ENCODE measurements at regions not wholly inside any gene's neighbourhood (a gene's known extent, or its start where the extent isn't known, plus 50 kb on each side); places are given as distances from the start of the nearest gene placed in this dataset.

DNA sequence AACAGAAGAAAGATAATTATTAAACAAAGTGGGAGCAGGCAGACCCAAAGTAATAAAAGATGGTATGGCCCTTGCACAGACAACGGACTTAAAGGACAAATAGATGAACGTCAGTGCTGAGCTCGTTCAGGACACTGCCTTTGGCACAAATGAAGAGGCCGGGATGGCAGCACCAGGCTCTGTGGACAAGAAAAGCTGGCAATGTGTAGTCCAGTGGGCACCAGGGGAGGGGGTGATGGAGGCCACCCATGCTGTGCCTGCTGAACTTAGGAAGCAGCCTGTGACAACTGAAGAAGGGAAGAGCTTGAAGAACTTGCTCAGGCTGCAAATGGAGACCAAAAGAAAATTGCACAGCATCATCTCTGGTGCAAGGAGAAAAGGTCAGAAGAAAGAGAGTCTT, 131.0 kb downstream of the ANKRD60 start:
- no peaks in the 10 kb centered on the region for H3K9me3 Mint-ChIP-seq
- CTCF ChIA-PET, result interaction anchor here (1.6 kb wide), 1 partner anchor 11 kb away, joined by 6 read pairs; no protein-coding TSS in a partner anchor

GRCh38 chr20:58096880-58097423, 131.5 kb downstream of the ANKRD60 start:
- H3K4me1 Mint-ChIP-seq, result no peaks in the 10 kb centered on the region
- no peaks in the 10 kb centered on the region for H3K36me3 Mint-ChIP-seq
- H3K9me3 Mint-ChIP-seq, result no peaks in the 10 kb centered on the region
- no peak overlapping the region for H3K4me3 Mint-ChIP-seq
- CTCF ChIA-PET, result interaction anchor here (1.6 kb wide), 1 partner anchor 10 kb away, joined by 6 read pairs; no protein-coding TSS in a partner anchor
- H3K27ac Mint-ChIP-seq, result no peak overlapping the region
- DNase-seq, result no peak
- H3K27me3 Mint-ChIP-seq, result peaks cover 9% of the 10 kb centered on the region

More for the DNA sequence above, 131.0 kb downstream of the ANKRD60 start:
- H3K36me3 Mint-ChIP-seq, result no peaks in the 10 kb centered on the region
- no peak overlapping the region for H3K27ac Mint-ChIP-seq
- no peak for DNase-seq
- H3K27me3 Mint-ChIP-seq, result peaks cover 9% of the 10 kb centered on the region
- H3K4me1 Mint-ChIP-seq, result no peaks in the 10 kb centered on the region
- no peak overlapping the region for H3K4me3 Mint-ChIP-seq

DNA sequence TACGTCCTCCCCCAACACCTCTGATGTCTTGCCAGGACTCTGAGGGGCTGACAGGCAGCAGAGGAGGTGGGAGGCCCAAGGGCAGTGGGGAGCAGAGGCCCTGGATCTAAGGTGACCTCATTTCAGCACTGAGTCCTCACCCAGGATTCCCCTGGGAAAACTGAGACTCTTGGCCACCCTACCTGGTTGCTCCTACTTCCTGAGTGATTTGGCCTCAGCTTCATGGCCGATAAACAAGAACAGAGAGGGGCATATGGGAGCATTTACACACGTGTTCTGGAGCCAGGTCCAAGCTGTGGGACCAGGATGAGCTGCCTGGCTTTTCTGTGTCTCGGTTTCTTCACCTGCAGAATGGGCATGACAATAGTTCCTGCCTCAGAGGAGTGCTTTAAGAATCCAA, 133.8 kb downstream of the ANKRD60 start:
- no peaks in the 10 kb centered on the region for H3K36me3 Mint-ChIP-seq
- no peaks in the 10 kb centered on the region for H3K9me3 Mint-ChIP-seq
- no peak for DNase-seq
- peaks cover 19% of the 10 kb centered on the region for H3K27me3 Mint-ChIP-seq
- no peaks in the 10 kb centered on the region for H3K4me1 Mint-ChIP-seq
- H3K27ac Mint-ChIP-seq, result no peak overlapping the region
- H3K4me3 Mint-ChIP-seq, result no peak overlapping the region
- CTCF ChIA-PET, result no interaction called here

- no peaks in the 10 kb centered on the region for H3K4me1 Mint-ChIP-seq
- CTCF ChIA-PET, result no interaction called here
Observed at GRCh38 chr20:58094160-58094559, 134.3 kb downstream of the ANKRD60 start.

DNA sequence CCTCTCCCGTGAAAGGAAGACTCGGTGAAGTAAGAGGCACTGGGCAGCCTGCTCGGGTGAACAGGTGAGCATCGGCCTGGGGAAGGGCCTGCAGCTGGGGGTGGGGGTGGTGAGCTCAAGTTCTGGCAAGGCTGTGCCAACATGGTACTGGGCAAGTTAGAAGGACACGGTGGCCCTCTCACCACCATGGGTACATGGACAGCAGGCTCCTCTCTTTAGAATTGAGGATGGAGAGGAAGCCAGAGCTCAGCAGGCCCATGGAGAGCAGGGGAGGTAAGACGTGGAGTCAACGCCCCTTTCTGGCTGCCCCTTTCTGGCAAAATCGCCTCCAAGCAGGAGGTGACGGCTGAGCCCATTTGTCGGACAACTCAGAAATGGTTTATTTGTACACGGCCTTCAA, 135.6 kb downstream of the ANKRD60 start:
- CTCF ChIA-PET, result interaction anchor here (1.4 kb wide), 1 partner anchor 85 kb away, joined by 3 read pairs; no protein-coding TSS in a partner anchor
- no peaks in the 10 kb centered on the region for H3K36me3 Mint-ChIP-seq
- H3K9me3 Mint-ChIP-seq, result no peaks in the 10 kb centered on the region
- no peaks in the 10 kb centered on the region for H3K4me1 Mint-ChIP-seq
- H3K4me3 Mint-ChIP-seq, result no peak overlapping the region
- no peak overlapping the region for H3K27ac Mint-ChIP-seq
- H3K27me3 Mint-ChIP-seq, result peaks cover 19% of the 10 kb centered on the region
- no peak for DNase-seq

More at GRCh38 chr20:58094160-58094559, 134.3 kb downstream of the ANKRD60 start:
- Mint-ChIP-seq H3K27me3 (peaks cover 19% of the 10 kb centered on the region), H3K9me3 (no peaks in the 10 kb centered on the region), H3K4me3 (no peak overlapping the region), H3K27ac (no peak overlapping the region), H3K36me3 (no peaks in the 10 kb centered on the region)
- no peak for DNase-seq

DNA sequence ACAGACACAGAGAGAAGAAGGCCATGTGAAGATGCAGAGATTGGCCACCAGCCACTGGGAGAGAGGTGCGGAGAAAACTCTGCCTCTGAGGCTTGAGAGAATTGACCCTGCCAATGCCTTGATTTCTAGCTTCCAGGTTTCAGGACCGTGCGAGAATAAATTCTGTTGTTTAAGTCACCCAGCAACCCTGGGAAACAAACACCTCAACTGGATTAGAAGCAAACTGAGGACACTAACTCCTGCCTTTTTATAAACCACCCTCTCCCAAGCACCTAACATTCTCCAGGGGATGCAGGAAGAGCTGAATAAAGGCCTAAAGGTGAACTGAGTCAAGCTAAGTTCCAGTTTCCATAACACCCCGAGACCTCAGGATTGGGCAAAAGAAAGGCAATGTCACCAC, 136.1 kb downstream of the ANKRD60 start:
- no peak overlapping the region for H3K4me3 Mint-ChIP-seq
- no peak for DNase-seq
- H3K36me3 Mint-ChIP-seq, result no peaks in the 10 kb centered on the region
- peaks cover 16% of the 10 kb centered on the region for H3K27me3 Mint-ChIP-seq
- H3K27ac Mint-ChIP-seq, result no peak overlapping the region
- CTCF ChIA-PET, result interaction anchor here (1.4 to 1.6 kb wide), 2 partner anchors 86 to 594 kb away, joined by 3 read pairs; no protein-coding TSS in a partner anchor
- no peaks in the 10 kb centered on the region for H3K9me3 Mint-ChIP-seq
- H3K4me1 Mint-ChIP-seq, result no peaks in the 10 kb centered on the region

- no peaks in the 10 kb centered on the region for H3K36me3 Mint-ChIP-seq
- no peak overlapping the region for H3K27ac Mint-ChIP-seq
- DNase-seq, result no peak
- no peak overlapping the region for H3K4me3 Mint-ChIP-seq
- H3K4me1 Mint-ChIP-seq, result no peaks in the 10 kb centered on the region
- H3K27me3 Mint-ChIP-seq, result peaks cover 13% of the 10 kb centered on the region
- CTCF ChIA-PET, result interaction anchor here (1.4 to 1.6 kb wide), 2 partner anchors 87 to 593 kb away, joined by 3 read pairs; no protein-coding TSS in a partner anchor
- H3K9me3 Mint-ChIP-seq, result no peaks in the 10 kb centered on the region
Observed at GRCh38 chr20:58091810-58092209, 136.6 kb downstream of the ANKRD60 start.

DNA sequence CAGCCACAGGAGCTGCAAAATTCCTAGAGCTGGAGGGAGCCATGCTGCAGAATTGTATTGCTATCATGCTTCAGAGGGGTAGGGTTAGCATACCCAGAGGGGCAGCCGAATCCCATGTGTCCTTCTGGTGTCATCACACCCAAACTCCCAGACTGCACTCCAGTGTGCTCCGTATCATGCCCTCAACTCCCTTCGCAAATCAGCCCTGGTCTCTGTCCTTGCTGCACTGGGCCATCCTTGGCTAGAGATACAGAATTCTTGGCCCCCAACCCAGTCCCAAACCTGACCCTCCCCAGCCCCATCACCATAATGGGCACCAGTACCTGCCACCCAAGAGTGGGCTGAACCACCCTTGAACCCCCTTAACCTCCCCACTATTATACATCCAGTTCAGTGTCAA, 138.3 kb downstream of the ANKRD60 start:
- DNase-seq, result no peak
- Mint-ChIP-seq H3K4me1 (no peaks in the 10 kb centered on the region), H3K4me3 (no peak overlapping the region), H3K36me3 (no peaks in the 10 kb centered on the region), H3K27me3 (peaks cover 13% of the 10 kb centered on the region), H3K9me3 (no peaks in the 10 kb centered on the region), H3K27ac (no peak overlapping the region)
- CTCF ChIA-PET, result interaction anchor here (1.3 kb wide), 1 partner anchor 13 kb away, joined by 3 read pairs; no protein-coding TSS in a partner anchor

GRCh38 chr20:58088625-58089024, 139.8 kb downstream of the ANKRD60 start:
- Mint-ChIP-seq H3K36me3 (no peaks in the 10 kb centered on the region), H3K4me3 (no peak overlapping the region), H3K27ac (no peak overlapping the region), H3K27me3 (peaks cover 17% of the 10 kb centered on the region), H3K4me1 (no peaks in the 10 kb centered on the region), H3K9me3 (no peaks in the 10 kb centered on the region)
- DNase-seq, result no peak
- CTCF ChIA-PET, result interaction anchor here (2.3 to 4.3 kb wide), 4 partner anchors 91 to 493 kb away, joined by 7 to 32 read pairs (median 24); partner anchors contain the start of gene ZBP1

- Mint-ChIP-seq H3K9me3 (no peaks in the 10 kb centered on the region), H3K36me3 (no peaks in the 10 kb centered on the region), H3K4me1 (no peaks in the 10 kb centered on the region), H3K27me3 (peaks cover 17% of the 10 kb centered on the region), H3K4me3 (no peak overlapping the region), H3K27ac (no peak overlapping the region)
- no peak for DNase-seq
- CTCF ChIA-PET, result interaction anchor here (1.0 to 4.3 kb wide), 5 partner anchors 92 to 492 kb away, joined by 3 to 32 read pairs (median 19); partner anchors contain the start of gene ZBP1
Observed at GRCh38 chr20:58088105-58088504, 140.3 kb downstream of the ANKRD60 start.

DNA sequence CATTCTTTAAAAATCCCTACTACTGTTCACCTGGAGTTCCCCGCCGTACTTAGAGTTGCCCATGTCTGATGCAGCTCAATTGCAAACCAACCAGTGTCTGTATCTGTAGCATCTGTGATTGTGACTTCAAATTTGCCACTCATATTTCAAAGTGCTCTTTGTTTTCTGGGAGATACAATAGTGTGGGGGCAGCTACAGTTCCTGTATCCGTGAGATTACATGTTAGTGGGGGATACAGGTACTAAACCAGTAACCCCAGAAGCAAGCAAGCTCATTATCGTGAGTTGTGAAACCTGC, 140.9 kb downstream of the ANKRD60 start:
- H3K4me3 Mint-ChIP-seq, result no peak overlapping the region
- H3K27me3 Mint-ChIP-seq, result peaks cover 17% of the 10 kb centered on the region
- H3K36me3 Mint-ChIP-seq, result no peaks in the 10 kb centered on the region
- H3K27ac Mint-ChIP-seq, result no peak overlapping the region
- no peak for DNase-seq
- no peaks in the 10 kb centered on the region for H3K4me1 Mint-ChIP-seq
- no peaks in the 10 kb centered on the region for H3K9me3 Mint-ChIP-seq
- CTCF ChIA-PET, result interaction anchor here (0.7 to 4.3 kb wide), 12 partner anchors 9 to 690 kb away, joined by 3 to 32 read pairs (median 4); partner anchors contain the start of gene ZBP1

- Mint-ChIP-seq H3K27ac (no peak overlapping the region), H3K4me1 (no peaks in the 10 kb centered on the region), H3K27me3 (peaks cover 17% of the 10 kb centered on the region), H3K9me3 (no peaks in the 10 kb centered on the region), H3K4me3 (no peak overlapping the region), H3K36me3 (no peaks in the 10 kb centered on the region)
- CTCF ChIA-PET, result interaction anchor here (0.7 to 4.3 kb wide), 15 partner anchors 9 to 689 kb away, joined by 3 to 32 read pairs (median 4); partner anchors contain the start of gene ZBP1
- peak; percentile 25 for DNase-seq
Observed at GRCh38 chr20:58086763-58087561, 141.5 kb downstream of the ANKRD60 start.

DNA sequence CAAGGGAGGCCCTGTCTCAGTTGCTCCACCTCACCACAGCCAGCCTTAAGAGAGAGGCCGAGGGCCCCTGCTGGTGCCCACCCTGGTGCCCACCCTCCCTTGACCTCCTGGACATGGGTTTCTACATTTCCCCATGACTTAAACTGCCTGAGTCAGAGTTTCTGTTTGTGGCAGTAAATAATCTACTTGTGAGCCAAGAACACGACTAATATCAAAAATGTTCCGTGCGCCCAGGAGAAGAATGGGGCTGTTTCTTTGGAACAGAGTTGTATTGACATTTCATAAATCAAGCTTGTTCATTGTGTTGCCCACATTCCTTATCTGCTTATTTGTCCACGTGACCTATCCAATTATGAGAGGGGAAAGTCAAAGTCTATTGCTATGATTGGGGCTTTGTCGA, 143.5 kb downstream of the ANKRD60 start:
- Mint-ChIP-seq H3K27ac (no peak overlapping the region), H3K36me3 (no peaks in the 10 kb centered on the region), H3K9me3 (no peaks in the 10 kb centered on the region), H3K4me3 (no peak overlapping the region), H3K4me1 (no peaks in the 10 kb centered on the region), H3K27me3 (peaks cover 7% of the 10 kb centered on the region)
- no peak for DNase-seq
- CTCF ChIA-PET, result interaction anchor here (0.6 to 4.3 kb wide), 4 partner anchors 10 to 523 kb away, joined by 3 to 32 read pairs (median 16); partner anchors contain the start of gene ZBP1

- CTCF ChIA-PET, result interaction anchor here (0.6 to 4.3 kb wide), 3 partner anchors 430 to 524 kb away, joined by 3 to 32 read pairs (median 28); partner anchors contain the start of gene ZBP1
- peaks cover 7% of the 10 kb centered on the region for H3K27me3 Mint-ChIP-seq
- no peaks in the 10 kb centered on the region for H3K4me1 Mint-ChIP-seq
- H3K36me3 Mint-ChIP-seq, result no peaks in the 10 kb centered on the region
- DNase-seq, result no peak
- H3K4me3 Mint-ChIP-seq, result no peak overlapping the region
- H3K9me3 Mint-ChIP-seq, result no peaks in the 10 kb centered on the region
- no peak overlapping the region for H3K27ac Mint-ChIP-seq
Observed at GRCh38 chr20:58084566-58084965, 143.9 kb downstream of the ANKRD60 start.
